Skeletal muscle tissue (tissue), 3 donors: ENCODE measurements at regions not wholly inside any gene's neighbourhood (a gene's known extent, or its start where the extent isn't known, plus 50 kb on each side); places are given as distances from the start of the nearest gene placed in this dataset.

Source experiments
- H3K27ac ChIP-seq: one replicate; pipeline ENCODE4 v1.7.0; 2013; ENCODE audit warnings: mild to moderate bottlenecking, low read depth, low read length, inconsistent platforms
- H3K27me3 ChIP-seq, 3 donors: one replicate each; pipeline ENCODE4 v1.7.0; 2013; ENCODE audit warnings: low read length in 3 of 3; ENCODE audit not compliant: control insufficient read depth in 3 of 3, insufficient read depth in 3 of 3
- H3K36me3 ChIP-seq, 3 donors: one replicate each; pipeline ENCODE4 v1.7.0; 2013; ENCODE audit warnings: low read length in 3 of 3; ENCODE audit not compliant: control insufficient read depth in 3 of 3, insufficient read depth in 3 of 3
- H3K4me1 ChIP-seq, 3 donors: one replicate each; pipeline ENCODE4 v1.7.0; 2013; ENCODE audit warnings: low read length in 3 of 3, mild to moderate bottlenecking in 3 of 3; ENCODE audit not compliant: control insufficient read depth in 3 of 3, insufficient read depth in 3 of 3
- H3K4me3 ChIP-seq, 3 donors: one replicate each; pipeline ENCODE4 v1.7.0; 2013; ENCODE audit warnings: low read length in 3 of 3
- H3K9ac ChIP-seq, 3 donors: one replicate each; pipeline ENCODE4 v1.7.0; 2013; ENCODE audit warnings: low read length in 3 of 3, mild to moderate bottlenecking in 3 of 3, moderate library complexity in 2 of 3, low read depth in 1 of 3
- H3K9me3 ChIP-seq, 3 donors: one replicate each; pipeline ENCODE4 v1.7.0; 2013; ENCODE audit warnings: low read length in 3 of 3; ENCODE audit not compliant: control insufficient read depth in 3 of 3
- donor health status: Osteomylitis.

- Histone ChIP-seq H3K27ac (no peak overlapping the region), H3K4me1 (no peaks in the 10 kb centered on the region), H3K27me3 (no peaks in the 10 kb centered on the region), H3K9ac (no peak overlapping the region), H3K4me3 (no peak overlapping the region), H3K9me3 (peaks cover 0 to 5% (median 3%) of the 10 kb centered on the region in 3 donors), H3K36me3 (no peaks in the 10 kb centered on the region)
Observed at GRCh38 chr4:35347276-35347675, 897.0 kb downstream of the ARAP2 start.

- Histone ChIP-seq H3K27ac (no peak overlapping the region), H3K36me3 (no peaks in the 10 kb centered on the region), H3K27me3 (no peaks in the 10 kb centered on the region), H3K4me1 (no peaks in the 10 kb centered on the region), H3K4me3 (no peak overlapping the region), H3K9me3 (no peaks in the 10 kb centered on the region), H3K9ac (no peak overlapping the region)
Observed at GRCh38 chr4:35358001-35358584, 886.2 kb downstream of the ARAP2 start.

- Histone ChIP-seq H3K27me3 (no peaks in the 10 kb centered on the region), H3K9ac (no peak overlapping the region), H3K9me3 (peaks cover 0 to 5% (median 0%) of the 10 kb centered on the region in 3 donors), H3K4me1 (no peaks in the 10 kb centered on the region), H3K4me3 (no peak overlapping the region), H3K27ac (no peak overlapping the region), H3K36me3 (no peaks in the 10 kb centered on the region)
Observed at GRCh38 chr4:35364321-35364870, 879.9 kb downstream of the ARAP2 start.

DNA sequence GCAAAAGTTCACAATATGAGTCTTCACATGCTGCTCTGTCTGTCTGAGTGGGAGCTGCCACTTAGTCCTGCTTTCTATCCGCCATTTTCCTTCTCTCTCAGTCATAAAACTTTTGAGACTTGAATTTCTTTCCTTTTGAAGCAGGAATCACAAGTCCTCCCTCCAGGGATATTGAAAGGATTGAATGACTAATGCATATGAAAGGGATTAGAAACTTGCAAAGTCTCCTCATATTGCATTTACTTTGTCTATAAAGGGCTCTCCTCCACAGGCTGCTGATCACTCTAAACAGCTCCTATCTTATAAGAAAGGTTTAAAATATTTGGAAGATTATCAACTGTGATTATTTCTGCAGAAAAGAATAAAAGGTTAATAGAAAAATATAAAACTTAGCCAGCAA, 879.1 kb downstream of the ARAP2 start:
- Histone ChIP-seq H3K4me3 (no peak overlapping the region), H3K9me3 (peaks cover 0 to 5% (median 0%) of the 10 kb centered on the region in 3 donors), H3K9ac (no peak overlapping the region), H3K27me3 (no peaks in the 10 kb centered on the region), H3K4me1 (no peaks in the 10 kb centered on the region), H3K27ac (no peak overlapping the region), H3K36me3 (no peaks in the 10 kb centered on the region)

DNA sequence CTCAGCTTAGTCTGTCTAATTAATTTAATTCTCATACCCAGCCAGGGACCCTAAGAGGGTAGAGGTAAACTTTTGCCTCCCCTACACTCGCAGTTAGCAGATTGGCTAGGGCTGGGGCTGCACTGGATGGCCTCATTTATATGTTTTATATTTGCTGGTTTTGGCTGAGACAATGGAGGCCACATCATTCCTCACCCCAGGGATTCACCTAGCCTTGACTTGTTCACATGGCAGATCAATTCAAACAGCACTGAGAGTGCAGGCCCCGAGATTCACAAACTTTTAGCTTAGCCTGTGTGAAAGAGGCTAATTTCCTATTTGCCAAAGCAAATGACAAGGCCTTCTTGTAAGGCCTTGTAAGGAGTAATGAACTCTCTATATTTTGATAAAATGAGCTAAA, 844.4 kb downstream of the ARAP2 start:
- Histone ChIP-seq H3K9ac (no peak overlapping the region), H3K9me3 (no peaks in the 10 kb centered on the region), H3K27me3 (no peaks in the 10 kb centered on the region), H3K36me3 (no peaks in the 10 kb centered on the region), H3K27ac (no peak overlapping the region), H3K4me1 (no peaks in the 10 kb centered on the region), H3K4me3 (no peak overlapping the region)

DNA sequence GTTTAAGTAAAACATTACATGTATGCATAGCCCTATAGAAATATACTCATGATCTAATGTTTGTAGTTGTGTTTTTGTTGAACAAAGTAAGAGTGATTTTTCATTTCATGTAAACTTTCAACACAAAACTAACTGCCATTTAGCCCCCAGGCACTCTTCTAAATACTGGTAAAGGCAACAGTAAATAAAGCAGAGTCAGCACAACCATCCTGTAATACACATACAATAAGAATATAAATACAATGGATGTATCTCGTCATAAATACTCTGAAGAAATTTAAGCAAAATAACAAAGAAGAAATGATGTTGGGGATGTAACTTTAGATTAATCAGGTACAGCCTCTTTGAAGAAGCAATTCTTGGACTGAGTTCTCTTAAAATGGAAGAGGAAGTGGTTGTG, 821.2 kb downstream of the ARAP2 start:
- H3K36me3 ChIP-seq: no peaks in the 10 kb centered on the region
- no peaks in the 10 kb centered on the region for H3K27me3 ChIP-seq
- H3K27ac ChIP-seq: no peak overlapping the region
- no peak overlapping the region for H3K9ac ChIP-seq
- H3K4me1 ChIP-seq: no peaks in the 10 kb centered on the region
- no peaks in the 10 kb centered on the region for H3K9me3 ChIP-seq
- no peak overlapping the region for H3K4me3 ChIP-seq

- no peak overlapping the region for H3K4me3 ChIP-seq
- H3K4me1 ChIP-seq: no peaks in the 10 kb centered on the region
- H3K9ac ChIP-seq: no peak overlapping the region
- H3K36me3 ChIP-seq: no peaks in the 10 kb centered on the region
- no peak overlapping the region for H3K27ac ChIP-seq
- H3K27me3 ChIP-seq: no peaks in the 10 kb centered on the region
- H3K9me3 ChIP-seq: no peaks in the 10 kb centered on the region
Observed at GRCh38 chr4:35447474-35447873, 796.8 kb downstream of the ARAP2 start.

GRCh38 chr4:35459045-35459444, 785.3 kb downstream of the ARAP2 start:
- Histone ChIP-seq H3K9me3 (peaks cover 0 to 3% (median 2%) of the 10 kb centered on the region in 3 donors), H3K27ac (no peak overlapping the region), H3K9ac (no peak overlapping the region), H3K4me3 (no peak overlapping the region), H3K36me3 (no peaks in the 10 kb centered on the region), H3K4me1 (no peaks in the 10 kb centered on the region), H3K27me3 (no peaks in the 10 kb centered on the region)

DNA sequence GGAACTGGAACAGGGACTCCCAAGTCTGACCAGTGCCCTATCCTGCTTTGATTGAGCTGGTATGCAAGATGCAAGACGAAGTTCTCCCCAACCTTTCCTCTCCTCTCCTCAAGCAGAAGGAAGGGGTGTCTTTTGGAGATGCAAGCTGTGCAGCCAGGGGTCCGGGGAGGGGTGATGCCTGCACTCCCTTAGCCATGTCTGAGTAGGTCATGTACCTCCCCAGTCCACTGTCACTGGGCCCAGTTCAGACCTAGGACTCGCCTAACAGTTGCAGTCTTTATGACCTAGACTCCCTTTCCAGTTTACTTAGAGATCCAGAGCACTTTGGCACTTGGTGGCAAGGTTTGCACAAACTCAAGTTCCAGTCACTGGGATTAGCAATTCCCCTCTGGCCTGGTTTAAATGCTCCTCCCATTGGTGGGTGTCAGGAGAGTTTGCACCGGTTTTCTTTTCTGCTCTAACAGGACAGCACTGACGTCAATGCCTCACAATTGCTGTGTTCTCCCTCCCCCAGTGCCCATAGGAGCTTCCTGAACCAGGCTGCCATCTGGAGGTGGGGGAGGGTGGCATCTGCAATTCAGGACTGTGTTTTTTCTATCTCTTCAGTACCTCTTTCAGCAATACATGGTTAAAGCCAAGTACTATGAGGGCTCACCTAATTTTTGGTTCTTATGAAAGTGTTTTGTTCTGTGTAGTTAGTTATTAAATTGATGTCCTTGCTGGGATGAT, 782.2 kb downstream of the ARAP2 start:
- Histone ChIP-seq H3K36me3 (no peaks in the 10 kb centered on the region), H3K27me3 (no peaks in the 10 kb centered on the region), H3K9ac (no peak overlapping the region), H3K9me3 (peaks cover 0 to 3% (median 2%) of the 10 kb centered on the region in 3 donors), H3K27ac (no peak overlapping the region), H3K4me1 (no peaks in the 10 kb centered on the region), H3K4me3 (no peak overlapping the region)

GRCh38 chr4:35463251-35463952, 780.9 kb downstream of the ARAP2 start:
- peaks cover 0 to 3% (median 2%) of the 10 kb centered on the region in 3 donors for H3K9me3 ChIP-seq
- no peak overlapping the region for H3K4me3 ChIP-seq
- H3K27me3 ChIP-seq: no peaks in the 10 kb centered on the region
- no peak overlapping the region for H3K27ac ChIP-seq
- H3K36me3 ChIP-seq: no peaks in the 10 kb centered on the region
- H3K4me1 ChIP-seq: no peaks in the 10 kb centered on the region
- H3K9ac ChIP-seq: no peak overlapping the region
